Neural crest cell (in vitro differentiated cells): ENCODE measurements at regions not wholly inside any gene's neighbourhood (a gene's known extent, or its start where the extent isn't known, plus 50 kb on each side); places are given as distances from the start of the nearest gene placed in this dataset.

ENCODE experiments used
- DNase-seq: peaks from one replicate; pipeline ENCODE4 v3.0.0; 2021; ENCODE audit warnings: low read depth, mixed read lengths, low spot score
- H3K27ac Mint-ChIP-seq: one replicate; pipeline ENCODE4 v1.8.0; 2021; ENCODE audit warnings: mild to moderate bottlenecking, mixed read lengths; ENCODE audit not compliant: unreplicated experiment
- H3K27me3 Mint-ChIP-seq: 2 replicates; pipeline ENCODE4 v1.8.0; 2021; ENCODE audit warnings: low read depth, mild to moderate bottlenecking, mixed read lengths
- H3K36me3 Mint-ChIP-seq: 2 replicates; pipeline ENCODE4 v1.8.0; 2021; ENCODE audit warnings: low read depth, mild to moderate bottlenecking, mixed read lengths
- H3K4me1 Mint-ChIP-seq: 2 replicates; pipeline ENCODE4 v1.8.0; 2021; ENCODE audit warnings: mixed read lengths
- H3K4me3 Mint-ChIP-seq: one replicate; pipeline ENCODE4 v1.8.0; 2021; ENCODE audit warnings: mild to moderate bottlenecking, mixed read lengths
- H3K9me3 Mint-ChIP-seq: 2 replicates; pipeline ENCODE4 v1.8.0; 2021; ENCODE audit warnings: mixed read lengths
- CTCF ChIP-seq: fragments of 200-600 bp; sonication (generic); conservative IDR thresholded peaks from 2 replicates; pipeline ENCODE4 v1.5.0; 2021; ENCODE audit warnings: antibody characterized with exemption, mild to moderate bottlenecking

DNA sequence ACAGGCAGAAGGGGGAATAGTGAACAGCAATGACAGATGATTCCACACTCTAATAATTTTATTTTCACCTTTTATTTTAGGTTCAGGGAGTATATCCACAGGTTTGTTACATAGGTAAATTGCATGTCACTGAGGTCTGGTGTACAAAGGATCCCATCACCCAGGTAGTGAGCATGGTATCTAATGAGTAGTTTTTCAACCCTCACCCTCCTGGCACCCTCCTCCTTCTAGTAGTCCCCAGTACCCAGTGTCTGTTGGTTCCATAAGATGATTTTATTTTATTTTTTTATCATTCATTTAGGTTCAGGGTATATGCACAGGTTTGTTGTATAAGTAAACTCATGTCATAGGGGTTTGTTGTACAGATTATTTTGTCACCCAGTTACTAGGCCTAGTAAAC lies 58.6 kb upstream of the UGT8 start:
- no peak overlapping the region for H3K4me3 Mint-ChIP-seq
- no peaks in the 10 kb centered on the region for H3K36me3 Mint-ChIP-seq
- peaks cover 23% of the 10 kb centered on the region for H3K4me1 Mint-ChIP-seq
- TF ChIP-seq CTCF: no peak
- no peak for DNase-seq
- no peak overlapping the region for H3K27ac Mint-ChIP-seq
- peaks cover 11% of the 10 kb centered on the region for H3K9me3 Mint-ChIP-seq
- H3K27me3 Mint-ChIP-seq: no peaks in the 10 kb centered on the region

DNA sequence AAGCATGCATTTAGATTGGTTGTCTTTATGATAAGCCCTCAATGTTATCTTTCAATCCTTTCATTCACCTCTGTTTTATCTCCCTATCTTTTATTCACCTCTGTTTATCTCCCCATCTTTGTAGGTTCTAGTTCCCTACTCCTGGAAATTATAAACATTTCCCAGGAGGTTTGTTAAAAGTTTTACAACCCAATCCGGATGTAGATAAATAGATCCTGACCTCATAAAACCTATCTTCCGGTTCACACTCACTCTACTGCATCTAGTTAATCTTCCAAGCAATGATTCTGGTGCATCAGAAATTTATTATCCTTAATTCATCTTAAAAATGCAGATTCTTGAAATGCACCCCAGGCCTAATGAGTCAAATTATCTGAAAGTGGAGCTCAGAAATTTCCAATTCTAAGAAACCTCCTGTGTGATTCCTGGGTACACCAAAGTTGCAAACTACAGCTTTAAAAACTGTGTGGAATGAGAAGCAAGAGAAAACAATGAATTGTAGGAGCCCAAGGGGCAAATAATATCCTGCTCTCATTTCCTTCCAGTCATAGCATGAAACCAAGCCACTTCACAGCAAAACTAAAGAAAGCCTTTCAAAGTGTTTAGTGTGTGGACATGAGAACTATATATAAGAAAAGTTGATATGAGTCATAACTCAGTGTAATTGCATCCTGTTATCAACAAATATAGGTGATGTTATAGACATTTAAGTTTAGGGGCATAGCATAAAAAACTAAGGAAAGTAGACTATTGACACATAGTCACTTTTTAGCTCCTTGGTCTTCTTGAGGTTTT lies 51.1 kb upstream of the UGT8 start:
- H3K27ac Mint-ChIP-seq: no peak overlapping the region
- TF ChIP-seq CTCF: no peak
- no peak overlapping the region for H3K4me3 Mint-ChIP-seq
- peaks cover 3% of the 10 kb centered on the region for H3K9me3 Mint-ChIP-seq
- H3K36me3 Mint-ChIP-seq: peaks cover 4% of the 10 kb centered on the region
- no peaks in the 10 kb centered on the region for H3K27me3 Mint-ChIP-seq
- H3K4me1 Mint-ChIP-seq: no peaks in the 10 kb centered on the region
- DNase-seq: no peak
